Left renal cortex interstitium (tissue), 4 donors: ENCODE measurements at regions not wholly inside any gene's neighbourhood (a gene's known extent, or its start where the extent isn't known, plus 50 kb on each side); places are given as distances from the start of the nearest gene placed in this dataset.

Source experiments
- DNase-seq, 4 donors: peaks; one replicate each; pipeline ENCODE4 v3.0.0-alpha.2; 2013; ENCODE audit warnings: low read depth in 4 of 4, low spot score in 2 of 4, missing footprints in 1 of 4

GRCh38 chrX:38986586-38986985, 185.3 kb downstream of the MID1IP1 start:
- no peak for DNase-seq

DNA sequence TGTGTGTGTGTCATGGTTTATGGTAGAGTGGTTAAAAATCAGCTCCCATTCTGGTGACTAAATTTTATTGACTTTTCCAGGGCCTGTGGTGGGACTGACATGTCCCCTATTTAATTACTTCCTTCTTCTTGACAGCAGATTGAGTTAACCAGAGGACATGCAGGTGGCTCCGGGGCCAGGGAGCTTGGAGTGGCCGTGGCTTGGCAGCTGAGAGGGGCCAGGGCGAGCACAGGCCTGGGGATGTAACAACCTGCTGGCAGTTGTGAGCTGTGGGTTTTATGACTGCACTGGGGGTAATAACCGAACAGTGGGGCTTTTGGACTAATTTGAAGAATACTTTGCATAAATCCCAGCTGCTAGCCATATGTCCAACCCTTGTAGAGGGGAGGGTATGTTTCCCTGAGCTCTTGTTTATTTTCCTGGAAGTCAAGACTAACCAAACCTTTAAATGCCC, 186.0 kb downstream of the MID1IP1 start:
- no peak for DNase-seq

DNA sequence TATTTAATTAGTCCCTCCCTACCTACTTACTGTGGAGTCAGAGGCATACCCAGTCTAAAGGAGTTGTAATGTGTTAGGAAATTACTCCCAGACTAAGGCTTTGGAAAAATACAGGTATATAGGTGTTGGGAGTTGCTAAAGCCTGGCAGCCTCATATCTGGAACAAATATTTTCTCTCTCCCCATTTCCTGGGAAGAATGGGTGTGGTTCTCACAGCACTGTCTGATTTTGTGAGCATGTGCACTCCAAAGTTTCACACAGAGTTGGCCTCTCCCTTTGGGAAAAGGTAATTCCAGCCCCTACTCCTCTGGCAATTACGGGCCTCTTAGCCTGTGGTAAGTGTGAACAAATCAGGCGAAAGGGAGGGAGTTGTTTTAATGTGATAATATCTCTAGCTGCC, 187.0 kb downstream of the MID1IP1 start:
- no peak for DNase-seq

DNA sequence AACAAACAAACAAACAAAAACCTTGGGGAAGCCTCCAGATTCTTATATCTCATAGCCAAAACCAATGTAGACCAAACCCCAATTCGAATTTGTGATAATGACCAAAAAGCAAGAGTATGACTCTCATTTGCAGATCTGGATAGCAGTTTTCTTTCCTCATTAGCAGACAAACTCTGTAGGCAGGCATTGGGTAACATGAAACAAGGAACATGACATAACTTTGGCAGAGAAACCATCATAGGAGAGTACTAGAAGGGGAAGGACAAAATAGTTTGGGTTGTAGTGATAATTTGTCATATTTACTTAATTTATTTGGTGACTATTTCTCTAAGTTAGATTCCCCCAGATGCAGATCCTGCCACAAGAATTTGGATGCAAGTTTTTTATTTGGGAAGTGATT, 187.8 kb downstream of the MID1IP1 start:
- DNase-seq, result no peak

DNA sequence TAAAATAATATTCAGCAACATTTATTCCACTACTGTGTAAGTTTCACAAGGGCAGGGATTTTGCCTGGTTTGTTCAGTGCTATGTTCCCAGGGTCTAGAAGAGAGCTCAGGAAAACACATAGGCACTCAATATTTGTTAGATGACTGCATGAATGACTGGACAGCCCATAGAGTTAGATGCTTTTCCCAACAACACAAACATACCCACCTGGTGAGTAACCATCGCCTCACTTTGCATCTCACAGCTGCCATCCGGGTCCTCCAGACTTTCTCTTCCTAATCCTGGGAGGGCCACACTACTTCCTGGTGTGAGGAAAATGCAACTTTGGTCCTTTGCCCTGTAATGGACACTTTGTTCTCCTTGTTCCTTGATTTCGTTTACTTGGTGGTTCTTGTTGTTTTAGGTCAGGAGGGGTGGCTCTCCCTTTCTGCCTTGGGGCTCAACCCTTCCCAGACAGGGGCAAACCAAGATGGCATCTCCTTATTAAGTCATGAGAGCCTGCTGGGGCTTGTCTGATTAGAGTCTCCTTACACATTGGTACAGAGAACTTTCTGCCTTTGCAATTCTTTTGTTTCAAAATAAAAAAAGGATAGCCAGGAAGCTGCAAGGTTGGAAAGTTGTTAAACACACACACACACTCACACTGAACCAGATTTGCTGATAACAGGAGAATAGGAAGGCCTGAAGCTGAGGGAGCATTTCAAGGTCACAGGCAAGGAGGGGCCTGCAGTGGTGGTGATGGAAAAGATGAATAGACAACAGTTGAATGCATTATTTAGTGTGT, 190.6 kb downstream of the MID1IP1 start:
- no peak for DNase-seq

DNA sequence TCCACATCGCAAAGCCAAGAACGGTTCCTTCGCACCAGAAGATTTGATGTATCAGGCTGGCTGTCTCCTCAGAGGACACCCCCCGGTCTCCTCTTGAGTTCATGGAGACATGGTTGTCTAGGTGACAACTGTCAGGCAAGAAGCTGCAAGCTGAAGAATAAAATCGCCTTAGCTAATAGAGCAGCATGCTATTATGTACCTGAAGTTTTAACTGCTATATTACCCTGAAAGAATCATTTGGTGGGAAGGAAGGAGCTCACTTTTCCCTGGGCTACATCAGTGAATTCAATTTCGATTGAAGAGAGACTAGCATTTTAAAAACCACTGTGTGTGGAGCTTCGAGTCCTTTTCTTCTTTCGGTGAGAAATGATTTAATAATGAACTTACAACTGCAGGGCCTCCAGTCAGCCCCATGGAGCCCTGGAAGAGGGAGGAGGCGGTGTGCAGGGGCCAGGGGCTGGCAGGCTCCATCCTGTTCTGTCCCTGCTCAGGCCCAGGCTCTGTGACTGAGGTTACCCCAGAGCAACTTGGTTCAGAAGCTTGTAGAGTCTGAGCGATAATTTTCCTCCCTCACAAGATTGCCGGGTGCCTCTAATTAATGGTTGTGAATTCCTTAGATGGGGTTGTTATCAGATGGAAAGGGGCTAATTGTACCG, 191.3 kb downstream of the MID1IP1 start:
- no peak for DNase-seq

DNA sequence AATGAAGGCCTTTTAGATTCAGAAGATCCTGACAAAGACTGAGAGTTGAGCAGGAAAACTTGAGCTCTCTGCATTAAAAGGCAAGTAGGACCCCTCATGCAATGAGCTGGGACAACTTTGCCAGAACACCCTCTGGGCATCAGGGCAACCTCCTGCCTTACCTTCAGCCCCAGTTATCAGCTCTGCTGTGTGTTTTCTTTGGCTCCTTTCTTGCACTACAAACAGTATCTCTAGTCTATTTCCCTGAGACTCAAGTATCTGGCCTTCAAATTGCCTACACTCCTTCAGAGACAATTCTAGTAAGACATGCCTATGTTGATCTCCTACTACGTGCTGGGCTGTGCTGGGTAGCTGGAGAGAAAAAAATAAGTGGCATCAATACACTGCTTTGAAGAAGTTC, 192.2 kb downstream of the MID1IP1 start:
- no peak for DNase-seq

- no peak for DNase-seq
Measured at GRCh38 chrX:38999099-38999498, 197.8 kb downstream of the MID1IP1 start.

DNA sequence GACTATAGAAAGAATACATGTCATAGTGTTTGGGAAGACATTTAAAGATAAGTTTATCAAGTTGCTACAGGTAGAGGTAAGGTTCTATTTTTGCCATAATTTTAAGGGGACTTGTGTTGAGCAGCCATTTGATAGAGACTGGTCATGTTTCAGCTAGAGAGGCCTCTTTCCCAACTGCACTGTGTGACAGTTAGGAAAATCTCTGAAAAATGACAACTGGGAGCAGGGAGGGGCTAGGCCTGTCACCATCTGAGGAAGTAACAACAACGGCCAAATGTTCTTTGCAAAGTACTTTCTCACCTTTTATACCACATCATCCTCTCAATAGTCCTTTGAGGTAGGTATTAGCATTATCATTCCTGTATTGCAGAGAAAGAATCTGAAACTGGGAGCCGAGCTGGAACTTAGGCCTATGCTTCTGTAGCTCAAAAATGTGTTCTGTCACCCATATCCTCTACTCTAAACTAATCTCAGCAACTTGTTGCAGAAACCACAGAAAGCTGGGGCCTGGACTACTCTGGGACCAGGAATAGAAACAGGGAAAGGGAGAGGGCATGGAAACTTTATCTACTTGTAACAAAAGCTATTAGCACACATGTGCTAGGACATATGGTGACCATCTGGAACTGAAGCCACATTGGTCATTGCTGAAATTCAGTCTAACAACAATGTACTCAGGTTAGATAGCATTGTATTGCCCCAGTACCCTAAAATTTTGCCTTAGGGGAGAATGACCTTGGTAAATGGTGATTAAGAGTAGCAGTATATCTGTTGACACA, 198.9 kb downstream of the MID1IP1 start:
- DNase-seq, result no peak

- DNase-seq, result no peak
Measured at GRCh38 chrX:39000802-39001201, 199.5 kb downstream of the MID1IP1 start.

DNA sequence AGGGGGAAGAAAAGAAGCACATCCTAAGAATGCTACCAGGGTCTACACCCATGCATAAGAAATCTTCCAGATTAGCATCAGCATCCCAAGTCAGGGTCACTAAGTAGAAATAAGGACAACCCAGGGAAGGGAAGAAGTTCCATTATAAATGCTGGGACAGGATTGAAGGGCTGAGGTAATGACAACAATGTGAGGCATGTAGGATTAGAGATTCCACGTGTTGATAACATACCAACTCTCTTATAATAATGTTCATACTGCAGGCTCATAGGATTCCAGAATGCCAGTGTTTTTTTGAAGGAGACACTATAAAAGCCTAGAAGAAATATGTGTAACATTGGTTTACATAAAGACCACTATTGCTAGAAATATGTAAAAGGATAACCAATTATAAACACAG, 201.2 kb downstream of the MID1IP1 start:
- no peak for DNase-seq

DNA sequence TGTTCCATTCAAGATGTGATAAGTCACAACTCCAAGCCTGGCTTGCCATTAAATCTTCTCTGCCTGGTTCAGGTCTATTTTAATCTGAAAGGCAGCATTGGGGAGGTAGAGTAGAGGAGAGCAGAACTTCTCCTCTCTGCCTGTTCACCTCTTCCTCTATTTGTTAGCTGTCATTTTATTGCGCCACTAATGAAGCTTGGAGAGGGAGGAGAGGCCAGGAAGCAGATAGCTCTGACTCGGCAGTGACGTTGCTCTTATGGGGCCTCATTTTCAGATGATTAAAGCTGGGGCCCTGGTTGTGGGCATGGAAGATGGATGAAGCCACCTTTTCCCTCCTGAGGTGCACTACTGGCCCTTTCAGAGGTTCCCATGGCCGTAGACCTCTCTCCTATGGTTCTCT, 207.3 kb downstream of the MID1IP1 start:
- DNase-seq, result no peak

DNA sequence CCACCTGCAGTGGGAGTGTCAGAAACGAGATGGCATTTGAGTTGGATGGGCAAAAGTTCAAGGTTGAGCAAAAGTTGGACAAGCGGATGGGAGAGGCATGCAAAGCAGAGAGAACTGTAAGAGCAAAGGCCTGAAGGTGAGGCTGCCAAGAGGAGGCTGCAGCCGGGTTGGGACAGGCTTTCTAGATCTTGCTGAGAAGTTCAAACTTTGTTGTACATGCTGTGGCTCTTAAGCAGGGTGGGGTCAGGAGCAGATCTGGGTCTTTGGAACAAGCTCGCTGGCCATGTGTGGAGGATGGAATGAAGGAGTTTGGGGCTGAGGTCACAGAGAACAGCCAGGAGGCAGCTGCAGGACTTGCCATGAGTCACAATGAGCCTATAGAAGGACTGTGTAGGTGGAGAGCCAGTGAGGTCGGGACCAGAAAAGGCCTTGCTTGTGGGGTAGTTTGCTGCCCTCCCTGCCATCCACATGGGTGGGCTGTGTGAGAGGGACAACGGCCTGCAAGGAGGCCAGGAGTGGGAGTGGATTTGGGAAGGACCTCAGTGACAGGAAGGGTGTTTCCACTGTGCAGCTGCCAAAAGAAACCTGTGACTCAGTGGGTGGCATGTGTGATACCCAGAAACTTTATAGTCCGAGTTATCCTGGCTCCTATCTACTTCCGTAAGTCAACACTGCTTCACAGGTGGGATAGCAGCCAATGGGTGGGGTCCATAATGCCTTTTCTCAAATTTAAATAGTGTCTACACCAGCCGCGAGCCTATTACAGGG, 210.4 kb downstream of the MID1IP1 start:
- no peak for DNase-seq

DNA sequence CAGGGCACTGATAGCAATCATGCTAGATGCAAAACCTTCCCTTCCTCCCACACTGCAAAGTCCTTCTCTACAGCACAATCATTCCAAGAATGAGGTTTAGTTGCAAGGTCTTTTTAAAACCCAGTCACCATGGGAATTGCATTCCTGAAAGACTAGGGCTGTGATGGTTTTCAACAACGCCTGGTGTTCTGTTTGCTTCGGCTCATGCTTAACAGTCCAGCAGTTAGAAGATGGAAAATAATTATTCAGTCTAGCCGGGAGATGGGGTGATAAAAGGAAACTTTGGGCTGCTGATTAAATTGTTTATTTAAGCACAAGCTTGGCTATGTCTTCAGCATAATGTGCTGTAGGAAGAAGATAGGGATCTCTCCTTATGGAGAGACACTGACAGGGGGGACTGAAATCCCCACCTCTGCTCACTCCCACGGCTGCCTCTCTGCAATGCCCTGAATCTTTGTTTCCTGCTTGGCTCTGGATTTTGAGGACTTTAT, 211.4 kb downstream of the MID1IP1 start:
- no peak for DNase-seq

DNA sequence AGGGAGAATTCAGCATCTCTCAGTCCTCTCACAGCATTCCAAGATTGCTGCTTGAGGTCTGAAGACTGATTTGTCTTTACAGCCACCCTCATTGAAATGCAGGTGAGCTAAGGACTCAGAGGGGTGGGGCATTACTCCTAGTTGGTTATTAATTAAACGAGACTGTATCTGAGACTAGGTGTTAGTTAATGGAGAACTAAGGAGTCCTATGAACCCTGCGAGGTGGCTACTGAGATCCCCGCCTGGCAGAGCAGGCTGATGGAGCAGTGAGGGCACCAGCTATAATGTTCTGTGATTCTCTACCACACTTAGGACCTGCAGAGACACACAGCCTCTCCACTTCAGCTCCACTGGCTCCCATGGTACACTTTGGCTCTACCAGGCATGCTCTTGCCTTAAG, 215.3 kb downstream of the MID1IP1 start:
- DNase-seq, result no peak

DNA sequence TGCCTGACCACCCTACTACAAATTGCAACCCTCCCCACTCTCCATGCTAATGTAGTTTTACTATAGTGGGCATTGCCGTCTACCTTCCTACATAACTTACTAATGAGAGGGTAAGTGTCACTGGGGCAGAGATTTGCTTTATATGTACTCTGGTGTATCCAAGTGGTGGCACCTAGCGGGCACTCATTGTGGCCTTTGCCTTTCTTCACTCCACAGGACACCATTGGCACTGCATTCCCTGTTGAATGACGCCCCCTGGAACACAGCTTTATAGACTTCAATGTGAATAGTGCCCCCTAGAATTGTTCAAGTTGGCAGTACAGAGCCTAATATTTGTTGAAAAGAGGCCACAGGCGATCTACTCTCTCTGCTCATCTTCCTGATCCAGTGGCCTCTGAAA, 215.8 kb downstream of the MID1IP1 start:
- no peak for DNase-seq

- DNase-seq, result no peak
Measured at GRCh38 chrX:39017716-39018115, 216.5 kb downstream of the MID1IP1 start.

DNA sequence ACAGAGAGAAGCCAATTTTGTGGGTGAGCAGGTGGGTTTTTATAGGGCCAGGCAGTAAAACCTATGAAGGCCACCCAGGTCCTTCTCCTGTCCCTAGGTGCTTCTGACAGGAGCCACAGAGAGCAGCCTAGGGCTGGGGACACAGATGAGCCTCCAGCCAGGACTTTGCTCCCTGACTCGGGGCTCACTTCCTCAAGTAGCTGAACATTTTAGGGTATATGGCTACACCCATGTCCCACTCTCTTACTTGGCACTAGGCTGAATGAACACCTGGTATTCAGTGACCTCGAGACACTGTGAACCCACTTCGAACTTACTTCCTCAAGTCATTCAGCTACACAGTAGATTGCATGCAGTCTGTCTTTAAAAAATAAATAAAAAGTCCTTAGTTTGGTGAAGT, 217.3 kb downstream of the MID1IP1 start:
- DNase-seq, result no peak

DNA sequence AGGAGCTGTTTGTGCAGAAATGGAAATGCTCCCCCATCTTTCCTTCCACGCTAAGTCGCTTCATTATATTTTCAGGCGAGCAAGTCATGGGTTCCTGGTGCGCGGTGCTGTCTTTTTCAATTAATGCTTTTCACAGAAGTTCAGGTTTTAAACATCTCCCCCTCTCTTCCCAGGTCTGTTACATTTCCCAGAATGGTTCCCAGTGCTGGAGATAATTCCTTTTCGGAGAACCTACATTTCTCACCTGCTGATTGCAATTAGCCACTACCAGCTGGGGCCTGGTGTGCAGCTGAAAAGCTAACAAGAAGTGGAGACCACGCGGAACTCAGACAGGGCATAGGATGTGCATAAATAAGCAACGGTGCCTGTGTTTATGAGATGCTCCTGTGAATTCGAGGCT, 217.8 kb downstream of the MID1IP1 start:
- DNase-seq, result no peak

DNA sequence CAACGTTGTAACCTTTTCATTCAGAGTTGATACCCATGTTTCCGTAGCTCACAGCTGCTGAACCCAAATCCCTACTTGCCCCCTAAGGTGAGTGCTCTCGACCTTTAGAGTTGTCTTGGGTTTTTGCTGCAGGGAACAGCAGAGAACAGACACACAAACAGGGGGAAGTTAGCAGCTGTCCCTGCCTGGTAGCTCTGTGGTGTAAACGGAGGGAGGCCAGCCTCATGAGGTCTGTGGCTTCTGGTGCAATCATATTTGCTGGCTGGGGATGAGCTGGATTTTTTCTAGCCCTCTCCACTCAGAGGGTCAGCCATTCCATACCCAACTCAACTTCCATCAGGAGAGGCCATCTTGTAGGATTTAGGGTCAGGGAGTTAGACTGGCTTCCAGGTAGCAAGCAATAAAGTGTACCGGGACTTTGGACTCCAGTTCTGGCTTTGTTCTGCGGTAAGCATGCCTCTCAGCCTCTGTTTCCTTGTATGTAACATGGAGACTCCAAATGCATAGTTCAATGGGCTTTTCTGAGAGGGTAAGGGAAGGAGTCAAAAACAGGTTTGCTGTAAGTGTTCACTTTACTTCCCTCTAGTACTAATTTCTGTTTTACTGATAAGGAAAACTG, 218.9 kb downstream of the MID1IP1 start:
- DNase-seq, result no peak
